Tibial nerve (tissue), 3 donors: ENCODE measurements at regions not wholly inside any gene's neighbourhood (a gene's known extent, or its start where the extent isn't known, plus 50 kb on each side); places are given as distances from the start of the nearest gene placed in this dataset.

Source experiments
- POLR2A ChIP-seq, 2 donors: fragments of 450-650 bp; IDR thresholded peaks; one replicate each; pipeline ENCODE4 v1.6.1; 2017; ENCODE audit warnings: antibody characterized with exemption in 2 of 2, mild to moderate bottlenecking in 2 of 2, moderate library complexity in 2 of 2
- TF ChIP-seq, protein P1 (sequence below), 5 experiments: fragments of 200-600 bp in 3 of 5; fragments of 450-650 bp in 2 of 5; sonication (generic) in 3 of 5; IDR thresholded peaks; one replicate each; pipeline ENCODE4 v1.5.1; 2016 to 2019; ENCODE audit warnings: antibody characterized with exemption in 5 of 5, mild to moderate bottlenecking in 3 of 5, moderate library complexity in 2 of 5

DNA sequence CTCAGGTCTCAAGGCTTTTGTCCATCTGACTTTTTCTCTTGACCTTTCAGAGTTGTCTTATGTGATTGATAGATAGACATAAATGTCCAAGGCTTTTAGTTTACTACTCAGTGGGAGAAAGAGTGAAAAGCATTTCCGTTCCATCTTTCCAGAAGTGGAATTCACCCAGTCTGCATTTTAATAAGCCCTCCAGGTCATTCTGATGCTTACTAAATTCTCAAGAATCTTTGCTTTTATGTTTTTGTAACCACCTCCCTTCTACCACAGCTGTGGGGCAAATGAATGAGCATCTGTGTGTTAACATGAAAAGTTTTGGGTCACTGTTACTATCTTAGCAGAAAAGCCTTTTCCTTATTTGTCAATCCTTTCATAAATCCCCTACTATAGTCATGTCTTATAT, 251.4 kb downstream of the LRIG3 start:
- TF ChIP-seq, protein P1, sequence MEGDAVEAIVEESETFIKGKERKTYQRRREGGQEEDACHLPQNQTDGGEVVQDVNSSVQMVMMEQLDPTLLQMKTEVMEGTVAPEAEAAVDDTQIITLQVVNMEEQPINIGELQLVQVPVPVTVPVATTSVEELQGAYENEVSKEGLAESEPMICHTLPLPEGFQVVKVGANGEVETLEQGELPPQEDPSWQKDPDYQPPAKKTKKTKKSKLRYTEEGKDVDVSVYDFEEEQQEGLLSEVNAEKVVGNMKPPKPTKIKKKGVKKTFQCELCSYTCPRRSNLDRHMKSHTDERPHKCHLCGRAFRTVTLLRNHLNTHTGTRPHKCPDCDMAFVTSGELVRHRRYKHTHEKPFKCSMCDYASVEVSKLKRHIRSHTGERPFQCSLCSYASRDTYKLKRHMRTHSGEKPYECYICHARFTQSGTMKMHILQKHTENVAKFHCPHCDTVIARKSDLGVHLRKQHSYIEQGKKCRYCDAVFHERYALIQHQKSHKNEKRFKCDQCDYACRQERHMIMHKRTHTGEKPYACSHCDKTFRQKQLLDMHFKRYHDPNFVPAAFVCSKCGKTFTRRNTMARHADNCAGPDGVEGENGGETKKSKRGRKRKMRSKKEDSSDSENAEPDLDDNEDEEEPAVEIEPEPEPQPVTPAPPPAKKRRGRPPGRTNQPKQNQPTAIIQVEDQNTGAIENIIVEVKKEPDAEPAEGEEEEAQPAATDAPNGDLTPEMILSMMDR (IDR thresholded peaks at IDR 0.05) = no peak
- TF ChIP-seq POLR2A (IDR thresholded peaks at IDR 0.05) = no peak
